ENCODE measurements at regions not wholly inside any gene's neighbourhood (a gene's known extent, or its start where the extent isn't known, plus 50 kb on each side); places are given as distances from the start of the nearest gene placed in this dataset.

DNA sequence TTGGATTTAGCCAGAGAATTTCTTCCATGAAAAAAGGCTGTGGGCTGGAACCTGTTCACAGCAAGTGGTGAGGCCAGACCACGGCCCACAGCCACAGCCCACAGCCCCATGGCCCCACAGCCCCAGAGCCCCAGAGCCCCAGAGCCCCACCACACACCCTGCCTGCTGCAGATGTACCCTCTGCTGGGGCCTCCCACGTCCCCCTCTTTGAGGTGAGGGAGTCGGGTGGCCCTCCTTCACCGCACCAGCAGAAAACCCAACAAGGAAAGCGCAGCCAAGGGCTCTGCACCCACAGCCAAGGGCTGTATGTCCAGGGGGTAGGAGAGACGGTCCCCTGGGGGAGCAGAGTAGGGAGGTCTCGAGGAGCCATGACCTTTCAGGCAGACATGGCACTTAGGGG lies 327.5 kb upstream of the DIO3 start:
- no peak for DNase-seq

DNA sequence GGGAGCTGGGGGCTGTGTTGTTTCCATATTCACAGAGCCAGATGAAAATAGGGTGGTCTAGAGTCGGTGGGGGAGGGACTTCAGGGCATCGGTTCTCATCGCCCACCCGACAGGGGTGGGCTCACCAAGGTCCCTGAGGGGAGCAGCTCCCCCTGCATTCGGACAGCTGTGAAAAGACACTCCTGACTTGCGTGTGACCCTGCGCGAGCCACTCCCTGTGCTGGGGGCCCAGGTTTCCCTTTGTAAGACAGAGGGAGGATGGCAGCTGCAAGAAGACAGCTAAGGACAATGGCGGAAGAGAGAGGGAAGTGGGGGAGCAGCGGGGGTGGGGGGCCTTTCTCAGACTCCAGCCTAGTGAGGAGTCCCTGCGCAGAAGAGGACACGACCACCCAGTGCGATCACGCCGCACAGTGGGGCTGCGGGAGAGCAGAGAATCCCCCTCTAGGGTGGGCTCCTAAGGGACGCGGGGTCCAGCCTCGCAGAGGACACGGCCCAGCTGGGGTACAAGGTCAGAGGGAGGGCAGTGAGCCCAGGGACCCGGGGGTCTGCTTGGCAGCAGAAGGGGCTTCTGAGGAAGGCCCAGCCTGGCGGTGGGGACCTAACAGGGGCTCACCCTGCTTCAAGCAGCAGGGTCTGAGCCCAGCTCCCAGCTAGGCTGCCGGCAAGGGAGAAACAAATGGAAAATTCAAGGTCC lies 326.9 kb upstream of the DIO3 start:
- DNase-seq, result no peak

DNA sequence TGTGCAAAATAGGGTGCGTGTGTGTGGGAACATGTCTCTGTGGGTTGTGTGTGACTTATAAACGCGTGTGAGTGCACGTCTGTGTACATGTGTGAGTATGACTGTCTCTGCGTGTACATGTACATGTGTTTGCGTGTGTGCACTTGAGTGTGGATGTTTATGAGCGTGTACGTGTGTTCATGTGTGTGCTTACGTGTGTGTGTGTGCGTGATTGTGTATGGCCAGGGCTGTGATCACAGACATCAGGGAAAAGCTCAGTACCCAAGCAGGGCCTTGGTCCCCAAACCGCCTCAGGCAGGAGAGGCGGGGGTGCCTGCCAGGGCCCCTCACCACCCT lies 326.3 kb upstream of the DIO3 start:
- DNase-seq, result no peak

DNA sequence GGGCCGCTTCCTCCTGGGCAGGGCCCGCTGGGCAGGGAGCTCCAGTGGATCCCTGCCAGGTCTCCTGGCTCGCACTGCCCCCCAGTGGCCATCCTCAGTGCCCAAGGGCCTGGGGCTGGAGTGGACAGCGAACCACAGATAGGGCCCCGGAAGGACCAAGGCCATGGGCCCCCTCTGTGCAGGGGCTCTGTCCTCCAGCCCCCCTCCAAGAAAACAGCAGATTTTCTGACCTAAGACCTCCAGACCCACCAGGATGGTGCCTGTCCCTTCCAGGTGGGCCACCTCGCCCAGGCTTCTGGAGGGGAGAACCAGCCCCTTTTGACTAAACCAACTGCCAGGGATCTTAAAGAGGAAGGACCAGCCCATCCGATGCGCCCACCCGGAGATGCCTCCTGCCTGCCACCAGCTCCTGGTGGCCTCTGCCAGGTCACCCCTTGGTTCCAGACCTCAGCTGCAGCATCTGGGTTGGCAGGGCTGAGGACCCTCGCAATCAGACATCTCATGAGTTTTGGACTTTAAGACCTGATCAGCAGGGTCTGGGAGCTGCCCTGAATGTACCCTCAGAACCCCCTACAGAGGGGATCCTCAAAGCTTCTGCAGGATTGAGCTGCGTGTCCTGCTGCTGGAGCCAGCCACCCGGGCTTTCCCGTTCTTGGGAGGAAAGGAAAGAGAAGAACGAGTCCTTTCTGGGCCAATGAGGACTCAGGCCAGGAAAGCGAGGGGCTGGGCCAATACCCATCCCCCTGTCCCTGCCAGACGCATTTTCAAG lies 325.8 kb upstream of the DIO3 start:
- DNase-seq, result no peak

DNA sequence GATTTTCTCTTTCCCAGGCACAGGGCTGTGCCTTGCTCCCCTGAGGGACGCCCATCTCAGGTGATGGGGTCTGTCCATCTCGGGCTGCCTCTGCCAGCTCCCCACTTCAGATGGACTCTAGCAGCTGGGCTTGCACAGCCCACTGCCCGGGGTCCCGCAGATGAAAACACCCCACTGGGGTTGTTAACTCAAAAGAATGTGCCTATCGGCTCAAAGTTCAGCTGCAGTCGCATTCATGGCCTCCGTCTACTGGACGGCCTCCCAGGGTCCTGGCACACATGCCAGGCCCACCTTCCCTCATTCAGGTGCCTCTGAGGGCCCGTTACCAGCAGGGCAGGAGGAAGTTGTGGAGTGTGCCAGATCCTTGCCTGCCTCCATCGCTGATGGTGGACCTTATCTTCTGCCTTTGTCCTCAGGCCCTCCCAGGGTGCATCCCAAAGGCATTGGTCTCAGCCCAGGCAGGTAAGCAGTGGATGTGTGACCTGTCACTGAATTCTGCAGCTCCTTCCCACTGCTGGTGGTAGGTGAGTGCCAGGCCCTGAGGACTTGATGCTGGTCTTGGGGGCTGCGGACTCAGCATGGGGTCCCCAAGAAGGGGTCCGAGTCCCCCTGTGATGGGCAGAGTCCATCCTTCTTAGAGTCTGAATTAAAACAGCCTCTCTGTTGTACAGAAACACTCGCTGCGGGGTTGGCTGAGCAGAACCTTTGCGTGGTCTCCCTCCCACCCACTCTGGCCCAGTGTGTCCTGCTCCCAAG lies 324.6 kb upstream of the DIO3 start:
- DNase-seq, result no peak

DNA sequence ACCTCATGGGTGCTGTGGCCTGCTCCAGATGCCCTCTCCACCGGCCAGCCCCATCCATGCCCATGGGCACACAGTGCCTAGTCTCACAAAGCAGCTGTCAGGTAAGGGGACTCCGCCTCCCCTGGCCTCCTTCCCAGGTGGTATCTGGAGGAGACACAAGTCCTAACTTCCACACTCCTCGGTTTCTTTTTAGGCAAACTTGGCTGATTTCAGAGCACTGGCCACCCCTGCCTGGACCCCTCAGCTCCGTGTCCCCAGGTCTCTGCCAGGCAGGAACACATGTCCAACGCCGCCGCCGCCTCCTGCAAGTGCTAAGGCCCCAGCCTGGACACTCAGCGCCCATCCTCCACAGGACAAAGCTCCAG lies 324.1 kb upstream of the DIO3 start:
- no peak for DNase-seq

DNA sequence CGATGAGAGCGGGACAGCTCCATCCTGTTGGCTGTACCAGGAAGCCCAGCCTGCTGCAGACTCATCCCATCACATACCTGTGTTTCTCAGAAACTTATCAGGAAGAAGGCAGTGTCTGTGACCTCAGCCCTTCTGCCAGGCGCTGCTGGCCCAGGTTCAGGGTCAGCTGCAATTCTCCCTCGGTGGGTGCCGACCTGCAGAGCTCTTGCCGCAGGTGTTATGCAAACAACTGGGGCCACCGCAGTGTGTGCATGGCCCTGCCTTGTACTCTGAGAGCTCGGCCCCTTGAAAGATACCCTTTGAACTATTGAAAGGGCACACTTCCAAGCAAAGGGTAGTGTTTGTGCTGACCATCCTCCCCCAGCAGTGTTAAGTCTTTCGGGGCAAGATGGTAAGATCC lies 322.2 kb upstream of the DIO3 start:
- DNase-seq, result no peak

DNA sequence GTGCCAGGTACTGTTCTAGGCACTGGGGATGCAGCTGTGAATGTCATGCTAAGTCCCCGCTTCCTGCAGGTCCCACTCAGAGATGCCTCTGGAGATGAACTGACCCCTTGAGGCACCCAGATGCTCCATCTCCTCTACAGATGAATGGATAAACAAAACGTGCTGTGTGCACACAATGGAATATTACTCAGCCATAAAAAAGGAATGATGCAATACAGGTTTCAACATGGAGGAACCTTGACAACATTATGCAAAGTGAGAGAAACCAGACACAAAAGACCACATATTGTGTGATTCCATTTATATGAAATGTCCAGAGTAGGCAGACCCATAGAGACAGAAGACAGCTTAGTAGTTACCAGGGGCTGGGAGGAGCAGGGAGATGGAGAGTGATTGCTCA lies 320.1 kb upstream of the DIO3 start:
- DNase-seq, result no peak

DNA sequence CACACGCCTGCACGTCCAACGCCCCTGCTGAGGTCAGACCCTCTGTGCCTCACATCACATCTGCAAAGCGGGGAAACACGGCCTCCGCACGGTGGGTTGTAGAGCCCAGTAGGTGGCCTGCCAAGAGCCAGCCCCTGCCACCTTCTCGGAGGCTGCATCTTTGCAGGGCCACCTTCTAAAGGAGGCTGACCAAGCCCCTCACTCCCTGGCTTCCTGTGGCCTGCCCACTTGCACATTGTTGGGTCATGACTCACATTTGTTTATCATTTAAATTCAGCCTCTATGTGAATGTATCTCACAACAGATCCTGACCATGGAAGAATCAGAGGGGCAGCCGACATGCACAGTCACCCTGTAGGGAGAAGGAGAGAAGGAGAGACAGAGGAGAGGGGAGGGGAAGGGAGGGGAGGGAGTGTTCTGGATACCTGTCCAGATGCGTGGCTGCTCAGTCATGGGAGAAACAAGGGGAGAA lies 319.5 kb upstream of the DIO3 start:
- no peak for DNase-seq

DNA sequence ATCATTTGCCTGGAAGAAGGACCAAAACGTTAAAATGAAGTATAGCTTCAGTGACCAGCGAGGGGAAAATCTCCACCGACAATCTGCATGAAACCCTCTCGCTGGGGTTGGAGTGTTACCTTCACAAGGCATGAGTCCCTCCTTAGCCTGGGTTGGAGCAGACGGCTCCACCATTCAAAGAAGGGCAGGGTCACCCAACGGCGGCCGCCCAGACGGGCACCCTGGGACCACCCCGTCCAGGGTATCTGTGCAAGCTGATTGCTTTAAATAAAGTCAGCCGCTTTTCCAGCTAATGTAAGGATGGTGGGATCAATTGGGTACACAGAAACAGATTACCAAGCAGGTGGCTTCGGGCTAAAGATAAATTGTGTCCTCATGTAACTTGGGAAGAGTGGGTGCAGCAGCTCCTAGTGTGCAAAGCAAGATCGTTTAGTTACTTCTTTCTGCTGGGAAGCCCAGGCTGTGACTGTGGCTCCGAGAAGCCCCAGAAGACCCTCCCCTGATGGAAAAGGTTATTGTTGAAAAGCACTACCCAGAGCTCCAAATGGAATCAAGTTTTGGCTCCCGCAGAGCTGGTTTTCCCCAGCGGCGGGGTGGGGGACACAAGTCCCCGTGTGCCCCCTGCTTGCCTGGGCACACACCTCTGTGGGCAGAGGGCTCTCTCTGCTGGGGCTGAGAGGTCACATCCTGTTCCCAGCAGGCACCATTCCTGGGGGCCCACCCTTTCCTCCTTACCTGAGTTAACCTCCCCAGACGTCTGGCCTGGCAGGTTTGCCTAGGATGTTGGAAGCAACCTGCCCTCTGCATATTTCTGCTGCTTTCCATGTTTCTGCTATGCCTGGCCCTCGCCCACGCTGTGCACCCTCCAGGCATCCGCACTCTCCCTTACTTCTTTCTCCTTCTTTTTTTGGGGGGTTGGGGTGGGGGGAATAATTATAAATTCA lies 318.6 kb upstream of the DIO3 start:
- DNase-seq, result no peak

DNA sequence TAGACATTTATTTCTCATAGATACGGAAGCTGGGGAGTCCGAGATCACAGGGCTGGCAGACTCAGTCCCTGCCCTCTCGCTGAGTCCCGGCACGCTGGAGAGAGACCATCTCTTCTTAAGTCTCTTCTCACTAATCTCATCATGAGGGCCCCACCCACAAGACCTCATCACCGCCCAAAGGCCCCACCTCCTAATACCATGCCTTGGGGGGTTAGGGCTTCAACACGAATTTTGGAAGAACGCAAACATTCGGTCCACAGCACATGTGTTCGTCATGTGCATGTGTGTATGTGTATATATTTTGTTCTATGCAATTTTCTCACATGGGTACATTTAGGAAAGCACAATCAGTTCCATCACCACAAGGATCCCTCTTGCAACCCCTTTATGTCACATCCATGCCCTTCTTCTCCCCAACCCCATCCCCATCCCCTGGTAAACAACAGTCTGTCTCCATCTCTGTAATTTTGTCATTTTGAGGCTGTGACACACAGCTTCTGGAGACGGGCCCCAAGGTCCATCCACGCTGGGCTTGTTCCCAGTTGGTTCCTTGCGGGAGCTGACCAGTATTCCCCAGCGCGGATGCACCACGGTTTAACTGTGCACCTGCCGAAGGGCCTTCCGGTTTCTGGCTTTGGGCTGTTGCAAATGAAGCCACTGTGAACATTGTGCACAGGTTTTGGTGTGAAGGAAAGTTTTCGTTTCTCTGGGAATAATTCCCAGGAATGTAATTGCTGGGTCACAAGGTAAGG lies 317.5 kb upstream of the DIO3 start:
- no peak for DNase-seq

DNA sequence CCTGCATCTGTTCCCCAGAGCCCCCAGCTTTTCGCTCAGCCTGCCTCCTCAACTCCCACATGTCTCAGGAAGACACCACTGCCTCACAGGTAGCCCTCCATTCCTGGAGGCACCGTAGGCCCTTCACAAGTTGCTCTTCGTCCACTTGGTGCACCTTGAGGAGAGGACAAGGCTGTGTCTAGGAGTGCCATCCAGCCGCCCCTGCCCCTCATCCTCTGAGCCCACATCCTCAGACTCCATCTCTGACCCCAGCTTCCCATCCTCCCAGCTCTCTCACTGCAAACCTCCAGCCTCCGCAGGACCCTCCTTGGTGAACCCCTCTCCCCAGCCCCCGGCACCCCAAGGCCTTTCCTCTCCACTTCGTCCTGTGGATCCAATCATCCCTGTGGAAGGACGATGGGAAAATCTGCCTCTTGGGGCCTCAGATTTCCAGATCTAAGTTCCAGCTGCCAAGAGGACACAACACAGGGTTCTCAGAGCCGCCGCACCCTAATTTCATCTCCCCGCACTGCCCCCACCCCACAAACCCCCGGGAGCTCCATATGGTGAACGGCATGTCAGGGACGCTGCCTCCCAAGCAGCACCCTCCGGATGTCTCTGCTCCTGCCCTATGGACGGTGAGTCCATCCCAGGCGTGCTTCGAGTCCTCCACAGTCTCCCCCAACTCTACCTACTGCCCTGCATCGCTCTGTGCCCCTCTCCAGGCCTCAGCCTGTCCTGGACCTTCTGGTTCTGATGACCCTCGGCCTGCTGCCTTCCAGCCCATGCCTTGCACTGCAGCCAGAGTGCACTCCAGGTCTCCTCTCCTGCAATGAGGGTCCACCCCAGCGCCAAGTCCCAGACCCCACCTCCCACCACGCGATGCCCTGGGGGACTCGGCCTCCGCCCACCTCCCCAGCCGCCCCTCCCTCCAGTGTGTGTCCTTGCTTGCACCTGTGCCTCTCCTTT lies 314.1 kb upstream of the DIO3 start:
- no peak for DNase-seq

DNA sequence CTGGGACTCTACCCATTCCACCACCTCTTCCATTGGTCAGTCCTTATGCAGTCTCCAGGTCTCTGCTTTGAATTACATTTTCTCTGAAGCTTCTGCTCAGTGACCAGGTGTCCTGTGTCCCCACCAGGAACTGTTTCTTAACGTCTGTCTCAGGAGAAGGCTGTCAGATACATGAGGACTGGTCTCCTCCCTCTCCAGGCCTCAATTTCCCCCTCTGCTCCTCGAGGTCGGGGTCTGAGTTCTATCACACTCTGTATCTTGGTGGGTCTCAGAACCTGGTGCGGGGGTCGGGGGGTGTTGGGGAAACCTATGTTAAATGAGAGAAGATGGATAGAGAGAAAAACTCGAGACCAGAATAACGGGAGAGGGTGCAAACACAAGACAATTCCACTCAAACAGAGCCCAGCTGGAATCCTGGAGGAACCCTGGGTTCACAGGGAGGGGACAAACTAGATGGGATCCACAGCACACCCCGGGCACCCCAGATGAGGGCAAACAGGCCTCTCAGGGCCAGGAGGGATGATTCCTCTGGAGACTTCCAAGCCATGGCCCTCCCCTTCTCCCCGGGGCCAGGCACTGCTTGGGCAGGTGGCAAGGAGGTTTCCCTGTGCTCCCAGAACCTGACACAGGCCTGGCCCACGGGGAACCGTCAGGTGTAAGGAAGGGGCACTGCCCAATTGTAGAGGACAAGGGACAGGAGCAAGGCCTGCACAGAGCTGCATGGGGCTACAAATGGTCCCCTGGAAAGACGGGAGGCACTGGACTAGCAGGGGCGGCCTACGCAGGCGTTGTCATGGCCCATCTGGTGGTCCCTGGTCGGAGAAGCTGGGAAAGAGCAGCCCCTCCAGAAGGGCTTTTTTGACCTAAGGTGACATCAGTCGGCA lies 313.2 kb upstream of the DIO3 start:
- DNase-seq, result no peak

DNA sequence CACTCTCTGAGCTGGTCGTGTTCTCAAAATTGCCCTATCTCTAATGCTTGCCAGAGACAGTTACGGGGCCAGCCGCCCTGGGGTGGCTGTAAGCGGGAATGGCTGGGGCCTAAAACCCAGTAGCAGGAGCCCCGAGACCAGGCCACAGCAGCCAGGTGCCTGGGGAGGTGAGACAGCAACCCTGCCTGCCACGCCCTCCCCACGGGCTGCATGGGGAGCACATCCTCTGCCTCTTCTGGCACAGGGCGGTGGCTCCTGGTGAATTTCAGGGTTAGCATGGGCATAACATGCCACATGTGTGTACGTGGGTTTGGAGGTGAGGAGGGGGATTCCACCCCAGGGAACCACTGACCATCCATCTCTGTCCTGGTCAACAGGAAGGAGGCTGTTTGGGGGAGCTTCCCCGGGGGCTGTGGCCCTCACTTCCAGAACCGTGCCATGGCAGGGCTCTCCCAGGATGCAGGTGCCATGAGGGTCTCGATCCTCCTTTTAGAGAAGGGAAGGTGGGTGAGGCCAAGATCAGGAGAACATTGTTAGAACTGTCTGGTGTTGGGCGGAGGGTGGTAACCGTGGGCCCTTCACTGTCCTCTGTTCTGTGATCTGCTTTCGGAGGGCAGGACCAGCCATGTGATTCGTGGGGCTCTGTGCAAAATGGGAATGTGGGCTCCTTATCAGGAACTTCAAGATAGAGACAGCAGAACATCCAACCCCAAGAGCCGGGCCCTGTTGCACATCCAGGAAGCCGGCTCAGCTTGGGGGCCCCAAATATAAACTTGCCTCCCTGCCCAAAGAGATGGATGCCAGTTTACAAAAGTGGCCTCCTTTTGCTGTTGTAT lies 312.2 kb upstream of the DIO3 start:
- DNase-seq, result no peak

DNA sequence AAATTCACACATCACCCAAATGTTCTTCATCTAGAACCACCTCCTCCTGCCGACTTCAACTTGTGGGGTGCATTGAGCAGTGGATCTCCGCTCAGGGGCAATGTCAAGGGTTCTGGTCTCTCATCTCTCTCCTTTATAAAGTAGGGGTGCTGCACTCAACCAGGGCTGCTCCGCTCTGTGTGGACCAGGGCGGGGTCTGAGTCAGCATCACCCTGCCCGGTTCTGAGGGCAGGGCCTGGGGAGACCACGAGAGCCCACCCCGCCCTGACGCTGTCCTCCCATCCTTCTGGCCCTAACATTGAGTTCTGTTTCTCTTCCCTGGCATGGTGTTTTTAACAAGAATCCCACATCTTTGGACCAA lies 311.6 kb upstream of the DIO3 start:
- no peak for DNase-seq

DNA sequence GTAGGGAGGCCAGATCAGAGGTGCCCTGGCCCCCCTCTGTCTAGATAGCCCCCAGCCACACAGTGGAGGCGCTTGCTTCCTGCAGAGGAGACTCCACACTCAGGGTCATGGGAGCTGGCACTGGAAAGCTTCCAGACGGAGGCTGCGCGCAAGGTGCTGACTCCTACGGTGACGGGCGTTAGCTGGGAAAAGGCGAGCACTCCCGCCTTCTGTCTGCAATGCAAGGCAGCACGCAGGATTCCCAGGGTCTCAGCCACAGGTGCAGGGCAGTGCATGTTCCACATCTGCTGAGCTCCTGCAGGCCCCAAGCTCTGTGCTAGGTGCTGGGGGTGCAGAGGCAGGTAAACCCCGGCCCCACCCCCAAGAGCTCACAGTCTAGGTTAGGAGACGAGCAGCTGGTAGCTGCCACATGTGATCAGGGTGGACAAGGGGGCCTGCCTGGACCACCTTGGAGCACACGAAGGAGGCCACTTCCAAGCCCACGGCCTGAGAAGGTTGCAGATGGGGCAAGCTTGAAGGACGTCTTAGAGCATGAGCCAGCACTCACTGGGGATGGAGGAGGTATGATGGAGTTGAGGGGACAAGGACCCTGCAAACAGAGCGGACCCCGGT lies 310.9 kb upstream of the DIO3 start:
- no peak for DNase-seq

DNA sequence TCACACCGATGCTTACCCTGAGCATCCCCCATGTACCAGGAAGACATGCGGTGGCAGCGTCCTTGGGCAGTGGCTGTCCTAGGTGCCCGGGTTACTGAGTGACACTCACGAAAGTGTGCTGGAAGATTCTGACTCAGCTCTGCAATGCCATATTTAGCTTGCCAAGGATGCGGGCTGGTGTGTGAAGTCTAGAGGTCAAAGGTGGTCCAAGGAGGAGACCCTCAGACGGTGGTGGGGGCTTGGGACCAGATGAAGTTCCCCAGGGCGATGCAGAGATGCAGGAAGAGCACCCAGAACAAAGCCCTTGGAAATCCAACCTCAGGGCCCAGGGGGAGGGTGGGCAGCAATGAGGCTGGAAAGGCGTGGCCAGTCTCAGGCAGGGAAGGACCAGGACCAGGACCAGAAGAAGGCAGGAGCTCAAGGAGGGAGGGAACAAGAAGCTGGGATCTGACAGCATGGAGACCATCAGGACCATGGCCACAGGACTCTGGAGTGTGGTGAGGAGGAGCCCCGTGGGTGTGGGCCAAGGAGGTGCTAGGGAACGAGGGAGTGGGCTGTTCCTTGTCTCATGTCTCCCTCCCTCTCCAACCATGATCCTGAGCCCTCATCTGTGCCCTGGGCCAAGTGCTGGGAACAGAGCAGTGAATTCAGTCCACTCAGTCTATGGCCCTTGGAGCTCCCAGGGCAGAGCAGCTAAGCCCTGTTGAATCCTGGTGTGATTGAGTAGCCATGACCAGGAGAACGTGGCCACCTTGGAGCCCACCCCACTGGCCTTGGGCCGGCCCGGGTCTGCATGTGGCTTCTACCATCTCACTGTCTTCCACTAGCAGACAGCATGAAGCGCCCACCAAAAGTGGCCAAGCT lies 310.1 kb upstream of the DIO3 start:
- DNase-seq, result no peak

Data from MV-4-11 (cell line).